ENCODE measurements at regions not wholly inside any gene's neighbourhood (a gene's known extent, or its start where the extent isn't known, plus 50 kb on each side); places are given as distances from the start of the nearest gene placed in this dataset.

- DNase-seq: no peak
Observed at GRCh38 chr1:94325377-94326302, 88.3 kb upstream of the ARHGAP29 start.

DNA sequence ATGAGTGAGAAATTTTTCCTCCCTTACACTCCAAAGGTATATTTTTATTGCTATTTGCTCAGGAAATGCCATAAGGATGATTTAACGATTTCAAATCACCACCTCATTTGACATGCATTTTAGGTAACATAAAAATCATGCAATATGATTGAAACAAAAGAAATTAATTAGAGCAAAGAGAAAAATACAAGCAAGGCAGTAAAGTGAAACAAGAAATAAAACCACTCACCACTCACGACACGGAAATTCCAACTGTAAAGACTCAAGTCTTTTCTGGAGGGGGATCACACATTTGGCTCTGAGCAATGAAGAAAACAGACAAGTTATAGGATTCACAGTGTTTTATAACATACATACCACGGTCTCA lies 86.8 kb upstream of the ARHGAP29 start:
- DNase-seq: no peak

DNA sequence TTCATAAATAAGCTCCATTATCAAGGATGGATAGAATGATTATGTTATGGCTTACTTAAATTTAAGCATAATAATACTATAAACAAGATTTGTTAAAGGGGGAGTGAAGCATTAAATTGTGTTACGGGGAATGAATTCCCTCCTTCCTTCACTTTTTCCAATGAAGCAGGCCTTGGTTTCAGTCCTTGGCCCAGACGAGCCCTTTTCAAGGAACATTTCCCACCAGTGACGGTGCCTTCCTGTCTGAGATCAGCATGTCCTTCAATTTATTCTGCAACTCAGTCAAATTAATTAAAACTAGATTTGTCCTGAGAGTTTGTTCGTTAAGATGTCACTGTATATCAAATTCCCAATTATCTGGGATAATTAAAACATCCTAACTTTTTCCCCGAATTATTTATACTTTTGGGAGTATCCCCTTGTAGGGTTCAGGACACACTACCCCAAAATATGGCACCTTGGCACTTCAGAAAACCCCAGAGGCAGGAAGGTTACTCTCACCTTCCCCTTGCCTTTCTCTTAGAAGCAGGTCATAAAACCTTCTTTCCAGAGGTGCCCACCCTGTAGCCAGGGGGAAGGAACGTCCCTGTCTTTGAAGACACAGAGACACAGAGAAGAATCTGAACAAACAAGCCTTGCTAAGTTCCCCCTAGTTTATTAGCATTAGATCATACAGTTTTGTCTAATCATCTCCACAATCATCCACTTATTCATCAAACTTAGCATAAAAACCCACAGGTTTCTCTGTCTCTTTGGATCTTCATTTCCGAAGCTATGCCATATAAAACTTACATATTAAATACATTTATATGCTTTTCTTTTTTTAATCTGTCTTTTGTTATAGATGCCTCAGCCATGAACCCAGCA lies 86.2 kb upstream of the ARHGAP29 start:
- DNase-seq: no peak

DNA sequence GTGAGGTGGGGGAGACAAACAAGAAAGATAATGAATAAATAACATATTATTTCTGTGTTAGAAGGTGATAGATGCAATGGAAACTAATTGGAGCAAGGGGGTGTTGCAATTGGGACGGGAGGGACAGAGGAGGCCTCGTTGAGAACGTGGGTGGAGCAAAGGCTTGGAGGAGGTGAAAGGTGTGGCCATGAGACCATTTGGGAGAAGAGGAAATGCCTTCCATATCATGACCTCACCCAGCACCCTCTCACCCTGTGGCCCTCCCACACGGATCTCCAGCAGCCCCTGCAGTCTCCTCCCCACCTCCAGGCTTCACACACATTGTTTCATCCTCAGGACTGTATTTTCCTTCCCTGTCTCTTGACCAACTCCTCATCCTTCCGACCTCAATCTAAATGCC lies 85.3 kb upstream of the ARHGAP29 start:
- no peak for DNase-seq

DNA sequence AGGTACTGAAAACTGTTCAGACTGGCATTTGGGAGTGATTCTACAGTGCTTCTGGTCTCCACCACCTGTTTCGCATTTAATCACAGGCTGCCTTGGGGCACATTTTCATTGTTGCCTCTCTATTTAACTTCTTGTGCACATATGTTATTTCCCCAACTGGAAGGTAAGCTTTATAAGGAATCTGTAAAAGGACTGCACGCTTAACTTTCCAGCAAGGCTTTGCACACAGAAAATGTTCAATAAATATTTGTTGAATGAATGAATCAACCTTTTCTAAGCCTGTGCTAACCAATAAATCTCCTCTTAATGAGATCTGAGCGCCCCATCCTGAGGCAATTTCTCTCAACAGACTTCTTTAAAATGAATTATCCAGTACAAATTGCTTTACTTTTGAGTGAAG lies 84.3 kb upstream of the ARHGAP29 start:
- DNase-seq: no peak

GRCh38 chr1:94319319-94320102 lies 82.1 kb upstream of the ARHGAP29 start:
- no peak for DNase-seq

DNA sequence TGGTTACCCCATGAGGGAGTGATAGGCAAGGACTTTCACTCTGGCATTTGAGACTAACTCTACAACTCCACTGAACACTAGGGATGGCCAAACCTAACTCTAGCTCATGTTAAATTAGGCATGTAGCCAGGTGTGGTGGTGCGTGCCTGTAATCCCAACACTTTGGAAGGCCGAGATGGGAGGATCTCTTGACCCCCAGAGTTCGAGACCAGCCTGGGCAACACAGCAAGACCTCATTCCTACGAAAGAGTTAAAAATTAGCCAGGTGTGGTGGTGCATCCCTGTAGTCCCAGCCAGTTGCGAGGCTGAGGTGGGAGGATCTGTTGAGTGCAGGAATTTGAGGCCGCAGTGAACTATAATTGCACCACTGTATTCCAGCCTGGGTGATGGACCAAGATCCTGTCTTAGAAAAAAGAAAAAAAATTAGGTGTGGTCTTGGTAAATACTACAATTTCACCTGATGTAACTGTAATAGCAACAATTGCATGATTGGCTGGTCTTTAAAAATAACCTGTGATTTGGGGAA lies 81.2 kb upstream of the ARHGAP29 start:
- no peak for DNase-seq

DNA sequence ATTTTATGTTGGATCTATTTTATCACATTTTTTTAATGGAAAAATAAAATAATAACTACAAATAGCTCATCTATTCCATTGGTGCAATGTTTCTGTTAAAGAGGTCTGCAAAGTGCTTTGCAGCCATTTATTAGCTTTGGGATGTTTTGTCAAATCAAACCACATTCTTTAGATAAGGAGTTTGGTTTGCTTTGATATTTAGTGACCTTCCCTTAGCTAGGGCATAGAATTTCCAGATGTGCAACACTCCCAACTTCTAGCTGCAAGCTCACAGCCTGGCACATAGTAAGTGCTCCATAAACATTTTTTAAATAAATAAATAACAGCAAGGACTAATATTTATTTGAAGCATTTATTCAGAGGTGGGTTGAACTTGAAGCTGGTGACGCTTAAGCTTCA lies 80.4 kb upstream of the ARHGAP29 start:
- DNase-seq: no peak

DNA sequence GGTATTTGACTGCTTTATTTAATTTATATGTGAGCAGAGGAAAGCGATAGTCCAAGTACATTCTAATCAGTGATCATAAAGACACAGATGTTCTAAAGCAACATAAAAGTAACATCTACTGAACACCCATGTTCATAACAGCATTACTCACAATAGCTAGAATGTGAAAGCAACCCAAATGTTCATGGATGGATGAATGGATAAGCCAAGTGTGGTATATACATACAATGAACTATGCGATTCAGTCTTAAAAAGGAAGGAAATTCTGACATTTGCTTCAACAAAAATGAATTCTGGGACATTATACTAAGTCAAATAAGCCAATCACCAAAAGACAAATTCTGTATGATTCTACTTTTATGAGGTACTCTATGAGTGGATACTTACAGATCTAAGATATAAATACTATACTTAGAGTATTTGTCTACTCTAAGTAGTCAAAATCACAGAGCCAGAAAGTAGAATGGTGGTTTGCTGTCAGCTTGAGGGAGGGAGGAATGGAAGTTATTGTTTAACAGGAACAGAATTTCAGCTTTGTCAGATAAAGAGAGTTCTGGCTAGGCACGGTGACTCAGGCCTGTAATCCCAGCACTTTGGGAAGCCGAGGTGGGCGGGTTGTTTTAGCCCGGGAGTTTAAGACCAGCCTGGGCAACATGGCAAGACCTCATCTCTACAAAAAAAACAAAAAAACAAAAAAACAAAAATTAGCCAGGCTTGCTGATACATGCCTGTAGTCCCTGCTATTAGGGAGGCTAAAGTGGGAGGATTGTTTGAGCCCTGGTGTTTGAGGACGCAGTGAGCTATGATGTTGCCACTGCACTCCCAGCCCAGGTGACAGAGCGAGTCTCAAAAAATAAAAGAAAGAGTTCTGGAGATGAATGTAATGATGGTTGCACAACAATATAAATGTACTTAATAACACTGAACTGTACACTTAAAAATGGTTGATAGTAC lies 79.7 kb upstream of the ARHGAP29 start:
- DNase-seq: no peak

GRCh38 chr1:94316183-94316582 lies 78.8 kb upstream of the ARHGAP29 start:
- DNase-seq: no peak

GRCh38 chr1:94315552-94316116 lies 78.2 kb upstream of the ARHGAP29 start:
- no peak for DNase-seq

DNA sequence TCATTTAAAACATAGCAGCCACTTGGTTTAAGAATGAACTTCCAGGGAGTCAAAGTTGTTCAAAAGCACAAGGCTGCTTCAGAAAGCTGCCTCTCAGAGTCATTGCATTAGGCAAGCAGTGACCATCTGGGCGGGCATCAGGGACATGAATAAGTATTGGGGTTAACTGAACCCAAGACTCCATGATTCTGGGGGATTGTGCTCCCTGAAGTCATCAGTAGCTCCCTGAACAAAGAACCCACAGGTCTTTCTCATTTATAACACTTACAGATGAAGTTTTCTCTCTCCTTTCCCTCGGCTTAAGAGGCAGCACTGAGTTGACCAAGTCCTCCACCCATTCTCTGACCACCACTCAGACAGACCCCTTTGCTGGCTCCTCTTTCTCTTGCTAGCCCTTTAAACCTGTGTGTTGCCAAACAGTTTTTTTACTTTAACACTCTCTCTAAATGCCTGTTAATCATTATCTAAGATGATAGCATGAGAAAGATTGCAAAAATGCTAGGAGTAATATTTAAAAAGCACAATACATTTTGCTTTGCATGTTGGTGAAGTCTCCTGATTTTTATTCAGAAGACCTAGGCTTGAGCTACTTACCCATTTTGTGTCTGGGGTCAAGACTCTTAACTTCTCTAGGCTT lies 77.0 kb upstream of the ARHGAP29 start:
- no peak for DNase-seq

DNA sequence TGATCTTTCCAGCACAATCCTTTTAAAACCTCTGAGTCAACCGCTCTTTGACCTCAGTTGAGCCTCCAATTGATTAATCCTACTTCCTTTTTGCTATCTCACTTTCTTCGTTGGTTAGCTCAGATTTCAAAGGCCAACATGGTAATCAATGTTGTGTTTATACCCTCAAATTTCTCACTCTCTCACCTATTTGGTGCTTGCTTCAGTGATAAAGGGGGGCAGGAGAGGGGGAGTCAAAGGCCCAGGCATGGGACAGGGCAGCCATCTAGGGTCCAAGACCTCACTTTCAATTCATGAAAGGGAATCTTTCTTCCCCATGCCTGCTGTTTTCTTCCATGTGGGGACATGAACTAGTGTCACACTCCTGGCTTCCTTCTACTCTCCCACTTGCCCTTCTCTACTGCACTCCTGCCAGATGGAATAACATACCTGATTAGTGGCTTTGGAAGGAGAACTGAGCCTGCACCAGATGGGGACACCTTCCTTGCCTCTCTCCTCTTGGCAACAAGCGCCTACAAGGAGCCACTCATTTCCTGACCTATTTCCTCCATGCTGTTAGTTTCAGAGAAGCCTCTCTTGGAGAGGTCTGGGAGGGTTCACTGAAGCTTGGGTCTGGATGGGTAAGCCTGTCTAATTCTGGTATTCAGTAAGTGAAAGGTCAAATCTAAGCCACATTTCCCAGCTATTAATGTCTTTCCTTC lies 73.3 kb upstream of the ARHGAP29 start:
- no peak for DNase-seq

- DNase-seq: no peak
Observed at GRCh38 chr1:94309829-94310569, 72.6 kb upstream of the ARHGAP29 start.

- DNase-seq: no peak
Observed at GRCh38 chr1:94309216-94309615, 71.8 kb upstream of the ARHGAP29 start.

- DNase-seq: no peak
Observed at GRCh38 chr1:94306521-94306920, 69.1 kb upstream of the ARHGAP29 start.

- DNase-seq: no peak
Observed at GRCh38 chr1:94305704-94306103, 68.3 kb upstream of the ARHGAP29 start.

GRCh38 chr1:94304553-94304952 lies 67.2 kb upstream of the ARHGAP29 start:
- no peak for DNase-seq

DNA sequence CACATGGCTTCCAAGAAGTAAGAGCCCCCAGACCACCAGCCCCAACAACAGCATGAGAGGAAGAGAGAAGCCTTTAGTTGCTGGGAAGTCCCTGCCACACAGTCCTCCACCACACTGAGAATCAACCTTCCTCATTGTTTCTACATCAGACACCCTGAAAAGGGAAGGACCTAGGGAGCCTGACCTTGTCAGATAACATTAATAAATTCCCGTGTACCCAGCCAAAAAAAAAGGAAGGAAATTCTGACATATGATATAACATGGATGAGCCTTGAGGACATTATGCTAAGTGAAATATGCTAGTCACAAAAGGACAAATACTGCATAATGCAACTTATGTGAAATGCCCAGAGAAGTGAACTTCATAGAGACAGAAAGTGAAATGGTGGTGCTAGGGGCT lies 65.6 kb upstream of the ARHGAP29 start:
- no peak for DNase-seq
